GM12874 (cell line): ENCODE measurements at regions not wholly inside any gene's neighbourhood (a gene's known extent, or its start where the extent isn't known, plus 50 kb on each side); places are given as distances from the start of the nearest gene placed in this dataset.

Source experiments
- CTCF ChIP-seq: IDR thresholded peaks from 2 replicates; pipeline ENCODE4 v1.5.1; 2011; ENCODE audit warnings: low read depth, mild to moderate bottlenecking, control low read depth, low read length, moderate library complexity; ENCODE audit not compliant: insufficient read depth

GRCh38 chr5:104052558-104053352, 490.2 kb upstream of the NUDT12 start:
- TF ChIP-seq CTCF: no peak

GRCh38 chr5:104050436-104050835, 487.8 kb upstream of the NUDT12 start:
- TF ChIP-seq CTCF: no peak

GRCh38 chr5:104049752-104050151, 487.2 kb upstream of the NUDT12 start:
- no peak for TF ChIP-seq CTCF

GRCh38 chr5:104048231-104048630, 485.6 kb upstream of the NUDT12 start:
- TF ChIP-seq CTCF: no peak

- no peak for TF ChIP-seq CTCF
These were observed 483.4 kb upstream of the NUDT12 start for GRCh38 chr5:104045987-104046386.

GRCh38 chr5:104024538-104024937, 461.9 kb upstream of the NUDT12 start:
- no peak for TF ChIP-seq CTCF

- TF ChIP-seq CTCF: no peak
These were observed 461.1 kb upstream of the NUDT12 start for GRCh38 chr5:104023739-104024138.

- TF ChIP-seq CTCF: no peak
These were observed 457.4 kb upstream of the NUDT12 start for GRCh38 chr5:104019956-104020355.
